Tibial nerve (tissue), 4 donors: ENCODE measurements at regions not wholly inside any gene's neighbourhood (a gene's known extent, or its start where the extent isn't known, plus 50 kb on each side); places are given as distances from the start of the nearest gene placed in this dataset.

Source experiments
- EP300 ChIP-seq, 2 donors: sonication (generic); formaldehyde crosslinking; IDR thresholded peaks; one replicate each; pipeline ENCODE4 v1.6.1; 2017; ENCODE audit warnings: antibody characterized with exemption in 2 of 2, mild to moderate bottlenecking in 1 of 2
- POLR2A ChIP-seq, 2 donors: fragments of 450-650 bp; IDR thresholded peaks; one replicate each; pipeline ENCODE4 v1.6.1; 2017; ENCODE audit warnings: antibody characterized with exemption in 2 of 2, mild to moderate bottlenecking in 2 of 2, moderate library complexity in 2 of 2
- TF ChIP-seq, protein P1 (sequence below), 5 experiments: fragments of 200-600 bp in 3 of 5; fragments of 450-650 bp in 2 of 5; sonication (generic) in 3 of 5; IDR thresholded peaks; one replicate each; pipeline ENCODE4 v1.5.1; 2016 to 2019; ENCODE audit warnings: antibody characterized with exemption in 5 of 5, mild to moderate bottlenecking in 3 of 5, moderate library complexity in 2 of 5

GRCh38 chr4:56210397-56210796 lies 176.9 kb downstream of the AASDH start:
- TF ChIP-seq, protein P1, sequence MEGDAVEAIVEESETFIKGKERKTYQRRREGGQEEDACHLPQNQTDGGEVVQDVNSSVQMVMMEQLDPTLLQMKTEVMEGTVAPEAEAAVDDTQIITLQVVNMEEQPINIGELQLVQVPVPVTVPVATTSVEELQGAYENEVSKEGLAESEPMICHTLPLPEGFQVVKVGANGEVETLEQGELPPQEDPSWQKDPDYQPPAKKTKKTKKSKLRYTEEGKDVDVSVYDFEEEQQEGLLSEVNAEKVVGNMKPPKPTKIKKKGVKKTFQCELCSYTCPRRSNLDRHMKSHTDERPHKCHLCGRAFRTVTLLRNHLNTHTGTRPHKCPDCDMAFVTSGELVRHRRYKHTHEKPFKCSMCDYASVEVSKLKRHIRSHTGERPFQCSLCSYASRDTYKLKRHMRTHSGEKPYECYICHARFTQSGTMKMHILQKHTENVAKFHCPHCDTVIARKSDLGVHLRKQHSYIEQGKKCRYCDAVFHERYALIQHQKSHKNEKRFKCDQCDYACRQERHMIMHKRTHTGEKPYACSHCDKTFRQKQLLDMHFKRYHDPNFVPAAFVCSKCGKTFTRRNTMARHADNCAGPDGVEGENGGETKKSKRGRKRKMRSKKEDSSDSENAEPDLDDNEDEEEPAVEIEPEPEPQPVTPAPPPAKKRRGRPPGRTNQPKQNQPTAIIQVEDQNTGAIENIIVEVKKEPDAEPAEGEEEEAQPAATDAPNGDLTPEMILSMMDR (IDR thresholded peaks at IDR 0.05), result no peak
- TF ChIP-seq POLR2A (IDR thresholded peaks at IDR 0.05), result no peak
- TF ChIP-seq EP300 (IDR thresholded peaks at IDR 0.05), result no peak
